Hippocampal formation (tissue), 2 donors: ENCODE measurements at regions not wholly inside any gene's neighbourhood (a gene's known extent, or its start where the extent isn't known, plus 50 kb on each side); places are given as distances from the start of the nearest gene placed in this dataset.
A peak's percentile ranks its signal among the peaks of the same experiment; 100 is the strongest.

ENCODE experiments used
- DNase-seq, 2 donors: peaks; one replicate each; lab custom pipeline; 2025; lab: John Stamatoyannopoulos, UW

DNA sequence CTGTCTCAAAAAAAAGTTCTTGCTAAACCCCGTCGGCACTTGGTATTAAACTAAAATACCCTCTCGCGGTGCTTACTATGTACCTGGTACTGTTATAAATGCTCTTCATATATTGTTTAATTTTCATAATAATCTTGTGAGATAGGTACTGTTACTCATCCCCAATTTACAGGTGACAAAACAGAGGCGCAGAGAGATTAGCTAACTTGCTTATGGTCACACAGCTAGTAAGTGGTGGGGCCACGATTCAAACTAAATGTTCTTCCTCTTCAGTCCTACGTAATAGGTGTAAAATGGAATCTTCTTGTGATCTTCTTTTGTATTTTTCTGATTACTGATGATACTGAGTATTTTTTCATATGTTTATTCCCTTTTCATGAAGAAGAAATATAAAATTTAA, 51.3 kb downstream of the TET3 start:
- no peak for DNase-seq

DNA sequence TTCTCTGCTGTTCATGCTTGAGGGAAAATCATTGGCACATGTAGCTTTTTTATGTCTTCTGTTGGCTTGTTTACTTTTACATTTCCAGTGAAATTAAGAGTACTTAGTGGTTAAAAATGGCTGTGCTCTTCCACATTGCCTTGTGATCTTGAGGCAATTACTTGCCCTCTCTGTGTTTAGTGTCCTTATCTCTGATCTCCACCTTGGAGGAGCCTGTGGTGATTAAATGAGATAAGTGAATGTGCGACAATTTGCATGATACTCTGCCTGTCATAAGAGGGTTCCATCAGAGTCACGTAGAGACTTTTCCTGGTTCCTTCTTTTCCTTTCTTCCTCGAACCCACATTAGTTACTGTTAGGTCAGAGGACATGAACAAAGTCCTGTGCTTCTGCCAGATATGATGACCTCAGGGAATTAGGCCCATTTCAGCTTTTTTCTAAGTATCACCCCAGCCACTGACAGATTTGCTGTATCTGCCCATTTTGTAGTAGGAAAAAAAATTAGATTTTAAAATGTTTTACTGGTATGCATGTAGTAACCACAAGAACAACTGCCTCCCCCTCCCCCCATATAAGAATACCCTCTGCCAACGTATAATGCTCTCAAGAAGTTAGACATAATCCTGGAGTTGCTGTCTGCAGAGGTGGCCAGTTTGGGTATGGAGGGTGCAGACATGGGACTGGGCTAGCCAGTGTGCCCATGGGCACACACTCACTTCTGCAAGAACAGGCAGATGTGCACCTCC, 51.9 kb downstream of the TET3 start:
- no peak for DNase-seq

DNA sequence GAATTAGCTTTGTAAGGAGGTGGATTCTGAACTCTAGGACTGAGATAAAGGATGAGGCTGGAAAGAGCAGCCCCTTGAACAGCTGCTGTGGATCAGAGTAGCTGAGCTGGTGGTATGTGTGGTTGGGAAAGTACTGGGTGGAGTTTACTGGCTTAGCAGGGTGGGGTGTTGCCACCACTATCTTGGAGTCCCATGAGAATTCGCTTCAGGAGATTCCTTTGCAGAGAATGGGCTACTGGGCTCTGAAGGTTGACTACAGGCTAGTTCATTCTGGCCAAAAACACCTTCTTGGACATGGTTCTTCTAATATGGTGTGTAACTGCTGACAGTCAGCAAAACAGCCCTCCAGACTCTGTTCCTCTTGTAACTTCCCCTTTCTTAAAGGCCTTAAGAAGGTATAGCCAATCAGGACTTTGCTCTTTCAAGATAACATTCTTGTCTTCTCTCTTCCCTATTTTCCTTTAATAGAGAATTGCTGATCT, 52.7 kb downstream of the TET3 start:
- peak in 1 of 2 donors; percentile 9 for DNase-seq

DNA sequence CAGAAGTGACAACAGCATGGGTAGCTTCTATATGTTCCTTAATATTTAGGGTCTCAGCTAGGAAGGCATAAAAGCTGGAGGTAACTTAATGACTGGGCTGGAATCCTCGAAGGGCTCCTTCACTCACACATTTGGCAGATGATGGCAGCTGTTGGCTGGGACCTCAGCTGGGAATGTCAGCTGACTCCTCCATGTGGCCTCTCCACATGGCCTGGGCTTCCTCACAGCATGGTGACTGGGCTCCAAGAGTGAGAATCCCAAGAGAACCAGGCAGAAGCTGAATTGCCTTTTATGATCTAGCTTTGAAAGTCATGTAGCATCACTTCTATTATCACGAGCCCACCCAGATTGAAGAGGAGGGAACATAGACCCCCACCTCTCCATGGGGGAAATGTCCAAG, 54.9 kb downstream of the TET3 start:
- DNase-seq = no peak

DNA sequence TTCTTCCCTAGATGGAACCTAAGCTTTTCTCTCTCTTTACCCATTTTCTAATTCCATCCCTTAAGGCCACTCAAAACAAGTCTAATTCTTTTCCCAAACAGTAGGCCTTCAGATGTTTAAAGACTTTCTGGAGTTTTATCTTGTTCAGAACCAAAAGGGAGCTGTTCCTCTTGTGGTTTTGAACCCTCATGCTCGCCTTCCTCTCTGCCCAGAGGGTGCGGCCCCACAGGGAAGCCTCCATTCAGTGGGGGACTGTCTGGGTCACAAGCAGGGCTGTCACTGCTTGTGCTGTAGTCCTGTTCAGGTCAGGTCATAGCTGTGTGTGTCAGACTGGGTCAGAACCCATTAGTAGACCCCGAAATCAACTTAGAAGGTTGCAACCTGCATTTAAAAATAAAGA, 56.5 kb downstream of the TET3 start:
- no peak for DNase-seq

DNA sequence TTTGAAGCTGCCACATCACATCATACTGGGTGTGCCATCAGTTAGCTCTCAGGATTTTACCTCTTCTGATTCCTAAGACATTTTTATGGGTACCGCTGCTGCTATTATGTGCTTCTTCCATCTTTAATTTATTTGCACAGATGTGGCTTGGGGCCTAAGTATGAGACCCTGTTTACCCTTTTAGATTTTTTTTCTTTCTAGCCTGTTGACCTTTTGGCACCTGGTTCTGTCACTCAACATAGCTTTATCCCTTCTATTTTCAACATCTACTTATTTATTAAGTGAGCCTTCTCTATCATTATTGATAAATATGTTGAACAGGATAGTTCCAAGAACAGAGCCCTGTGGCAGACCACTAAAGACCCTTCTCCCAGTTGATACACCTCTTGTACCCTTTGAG, 57.0 kb downstream of the TET3 start:
- DNase-seq = no peak

DNA sequence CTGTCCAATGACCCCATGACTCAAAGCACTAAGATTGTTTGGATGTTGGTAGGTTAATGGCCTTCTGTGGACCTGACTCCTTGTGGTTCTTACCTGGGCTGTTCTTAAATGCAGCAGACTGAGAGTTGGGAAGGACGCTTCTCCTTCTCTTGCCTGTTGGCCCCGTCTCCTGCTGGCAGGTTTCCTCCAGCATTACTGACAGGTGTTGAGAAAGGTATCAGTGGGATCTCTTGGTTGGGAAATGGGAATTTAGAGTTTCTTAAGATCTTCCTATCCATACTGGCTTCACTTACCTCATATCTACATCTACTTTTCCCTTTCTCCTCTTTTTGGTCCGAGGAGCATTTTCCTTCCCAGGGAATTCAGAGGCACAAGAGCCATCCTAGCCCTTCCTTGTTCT, 57.9 kb downstream of the TET3 start:
- no peak for DNase-seq

DNA sequence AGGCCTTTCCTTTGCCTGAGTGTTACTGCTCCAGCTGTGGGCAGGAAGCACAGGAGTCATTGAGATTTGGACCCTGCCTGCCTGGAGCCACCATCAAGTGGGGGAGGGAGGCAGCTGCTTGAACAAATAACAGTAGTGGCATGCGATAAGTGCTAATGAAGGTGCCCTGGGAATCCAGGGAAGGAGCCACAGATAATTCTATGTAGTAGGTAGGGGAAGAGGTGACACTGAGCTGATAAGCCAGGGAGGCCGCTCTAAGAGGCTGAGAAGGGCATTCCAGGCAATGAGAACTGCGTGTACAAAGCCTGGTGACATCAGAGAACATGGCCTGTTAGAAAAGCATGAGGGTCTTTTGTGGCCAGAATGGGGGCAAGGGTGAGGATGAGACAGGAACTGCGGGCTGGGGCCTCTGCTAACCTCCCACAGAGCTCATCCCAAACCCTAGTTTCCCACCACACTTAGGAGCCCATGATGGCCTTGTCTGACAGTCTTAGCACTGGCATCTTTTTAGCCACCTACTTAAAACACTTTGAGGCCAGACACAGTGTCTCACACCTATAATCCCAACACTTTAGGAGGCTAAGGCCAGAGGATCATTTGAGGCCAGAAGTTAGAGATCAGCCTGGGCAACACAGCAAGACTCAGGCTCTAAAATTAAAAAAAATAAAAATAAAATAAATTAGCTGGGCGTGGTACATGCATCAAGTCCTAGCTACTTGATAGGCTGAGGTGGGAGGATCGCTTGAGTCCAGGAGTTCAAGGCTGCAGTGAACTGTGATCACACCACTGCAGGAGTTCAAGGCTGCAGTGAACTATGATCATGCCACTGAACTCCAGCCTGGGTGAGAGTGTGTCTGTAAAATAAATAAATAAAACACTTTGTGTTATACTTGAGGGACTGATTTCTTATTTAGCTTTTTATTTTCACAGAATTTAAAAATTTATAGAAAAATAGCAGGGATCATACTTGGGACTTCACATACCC, 58.9 kb downstream of the TET3 start:
- DNase-seq = no peak

DNA sequence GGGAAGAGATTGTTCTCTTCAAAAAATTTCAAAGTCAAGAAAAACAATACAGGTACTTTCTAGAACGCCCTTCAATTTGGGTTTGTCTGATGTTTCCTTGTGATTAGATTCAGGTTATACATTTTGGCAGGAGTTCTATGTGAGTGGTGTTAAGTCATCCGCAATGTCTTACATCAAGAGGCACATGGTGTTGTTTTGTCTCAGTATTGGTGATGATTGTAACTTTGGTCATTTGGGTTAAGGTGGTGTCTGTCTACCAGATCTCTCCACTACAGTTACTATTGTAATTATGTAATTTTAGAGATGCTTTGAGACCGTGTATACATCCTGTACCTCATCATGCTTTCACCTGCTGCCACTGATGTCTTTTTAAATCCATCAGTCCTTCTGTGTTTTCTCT, 60.3 kb downstream of the TET3 start:
- no peak for DNase-seq

DNA sequence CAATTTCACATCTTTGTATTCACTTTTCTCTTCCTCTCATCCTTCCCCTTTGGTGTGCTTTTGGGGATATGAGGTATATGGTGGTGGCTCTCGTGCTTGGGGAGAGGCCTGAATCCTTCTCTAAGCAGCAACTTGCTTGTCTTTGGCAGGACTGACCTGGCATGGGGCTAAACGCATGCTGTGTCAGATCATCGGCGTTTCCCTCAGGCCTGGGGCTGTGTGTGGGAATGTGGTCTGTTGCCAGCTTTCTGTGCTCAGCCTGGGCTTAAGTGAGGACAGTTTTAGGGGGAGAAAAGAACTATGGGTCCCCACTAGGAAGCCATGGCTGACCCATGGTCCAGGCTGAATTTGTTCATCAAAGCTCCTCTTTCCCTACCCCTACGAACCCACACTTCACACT, 60.7 kb downstream of the TET3 start:
- no peak for DNase-seq

DNA sequence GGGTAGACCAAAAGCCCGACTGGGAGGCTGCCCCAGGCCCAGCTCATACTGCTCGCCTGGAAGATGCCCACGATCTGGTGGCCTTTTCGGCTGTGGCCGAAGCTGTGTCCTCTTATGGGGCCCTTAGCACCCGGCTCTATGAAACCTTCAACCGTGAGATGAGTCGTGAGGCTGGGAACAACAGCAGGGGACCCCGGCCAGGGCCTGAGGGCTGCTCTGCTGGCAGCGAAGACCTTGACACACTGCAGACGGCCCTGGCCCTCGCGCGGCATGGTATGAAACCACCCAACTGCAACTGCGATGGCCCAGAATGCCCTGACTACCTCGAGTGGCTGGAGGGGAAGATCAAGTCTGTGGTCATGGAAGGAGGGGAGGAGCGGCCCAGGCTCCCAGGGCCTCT, 61.7 kb downstream of the TET3 start:
- DNase-seq = no peak

DNA sequence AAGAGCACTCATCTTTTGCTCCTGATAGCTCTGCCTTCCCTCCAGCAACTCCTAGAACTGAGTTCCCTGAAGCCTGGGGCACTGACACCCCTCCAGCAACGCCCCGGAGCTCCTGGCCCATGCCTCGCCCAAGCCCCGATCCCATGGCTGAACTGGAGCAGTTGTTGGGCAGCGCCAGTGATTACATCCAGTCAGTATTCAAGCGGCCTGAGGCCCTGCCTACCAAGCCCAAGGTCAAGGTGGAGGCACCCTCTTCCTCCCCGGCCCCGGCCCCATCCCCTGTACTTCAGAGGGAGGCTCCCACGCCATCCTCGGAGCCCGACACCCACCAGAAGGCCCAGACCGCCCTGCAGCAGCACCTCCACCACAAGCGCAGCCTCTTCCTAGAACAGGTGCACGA, 62.4 kb downstream of the TET3 start:
- no peak for DNase-seq

DNA sequence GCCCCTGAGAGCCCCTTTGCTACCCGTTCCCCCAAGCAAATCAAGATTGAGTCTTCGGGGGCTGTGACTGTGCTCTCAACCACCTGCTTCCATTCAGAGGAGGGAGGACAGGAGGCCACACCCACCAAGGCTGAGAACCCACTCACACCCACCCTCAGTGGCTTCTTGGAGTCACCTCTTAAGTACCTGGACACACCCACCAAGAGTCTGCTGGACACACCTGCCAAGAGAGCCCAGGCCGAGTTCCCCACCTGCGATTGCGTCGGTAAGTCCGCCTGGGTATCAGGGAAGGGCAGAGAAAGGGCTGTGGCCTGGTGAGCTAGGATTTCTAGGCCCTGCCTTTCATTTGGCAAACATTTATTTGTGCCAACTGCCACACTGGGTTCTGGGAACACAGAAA, 63.4 kb downstream of the TET3 start:
- DNase-seq = no peak

DNA sequence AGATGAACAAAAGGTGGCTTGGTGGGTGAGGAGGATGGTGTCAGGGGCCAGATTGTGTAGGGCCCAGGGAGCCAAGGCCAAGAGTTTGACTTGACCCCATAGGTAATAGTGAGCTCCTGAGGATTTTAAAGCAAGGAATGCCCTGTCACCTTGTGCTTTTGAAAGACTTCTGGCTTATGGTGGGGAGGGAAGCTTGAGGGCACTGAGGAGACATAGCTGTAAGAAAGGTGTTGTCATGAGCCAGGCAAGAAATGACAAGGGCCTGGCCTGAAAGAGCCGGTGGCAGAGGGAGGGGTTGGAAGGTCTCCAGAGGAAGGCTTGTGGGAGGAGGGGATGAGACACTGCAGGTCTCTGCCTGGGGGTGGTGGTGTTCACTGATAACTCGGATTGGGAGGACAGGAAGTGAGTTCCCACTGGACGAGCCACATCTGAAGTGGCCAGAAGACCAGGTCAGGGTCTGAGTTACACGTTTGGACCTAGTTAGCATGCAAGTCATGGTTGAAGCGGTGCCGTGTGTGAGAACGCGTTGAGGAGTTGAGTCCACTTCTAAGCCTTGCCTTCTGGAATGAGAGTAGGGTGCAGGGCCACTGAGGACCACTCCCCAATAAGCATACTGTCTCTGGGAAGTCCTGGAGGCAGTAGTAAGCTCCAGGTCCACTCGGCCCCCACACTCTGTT, 64.3 kb downstream of the TET3 start:
- DNase-seq = no peak

DNA sequence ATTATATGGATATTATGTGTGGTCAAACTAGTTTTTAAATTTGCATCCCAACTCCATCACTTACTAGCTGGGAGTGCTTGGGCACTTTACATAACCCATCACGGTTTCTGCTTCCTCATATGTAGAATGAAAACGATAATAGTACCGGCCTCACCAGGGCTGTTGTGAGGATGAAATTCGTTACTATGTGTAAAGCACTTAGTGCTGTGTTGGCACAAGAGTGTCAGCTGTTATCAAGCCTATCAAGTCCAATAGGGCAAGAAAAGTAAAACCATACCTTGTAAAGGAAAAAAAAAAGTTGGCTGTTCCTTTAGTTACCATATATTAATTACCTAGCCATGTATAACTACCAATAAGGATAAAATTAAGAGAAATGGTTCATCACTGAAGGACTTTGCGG, 65.4 kb downstream of the TET3 start:
- DNase-seq = no peak

DNA sequence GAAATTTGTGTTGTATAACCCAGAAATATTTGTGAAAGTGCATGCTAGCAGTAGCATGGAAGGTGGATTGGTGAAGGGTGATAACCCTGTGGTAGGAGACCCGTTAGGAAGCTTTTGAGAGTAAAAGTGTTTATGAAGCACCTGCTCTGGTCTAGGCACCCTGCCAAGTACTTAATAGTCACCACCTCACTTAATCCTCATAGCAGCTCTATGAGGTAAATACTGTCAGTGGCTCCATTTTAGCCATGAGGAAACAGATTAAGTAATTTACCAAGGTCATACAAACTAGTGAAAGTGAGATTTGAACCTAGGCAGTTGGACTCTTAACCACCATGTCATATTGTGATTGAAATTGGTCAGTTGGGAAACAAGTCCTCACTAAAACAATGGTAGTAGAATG, 66.8 kb downstream of the TET3 start:
- DNase-seq = no peak

DNA sequence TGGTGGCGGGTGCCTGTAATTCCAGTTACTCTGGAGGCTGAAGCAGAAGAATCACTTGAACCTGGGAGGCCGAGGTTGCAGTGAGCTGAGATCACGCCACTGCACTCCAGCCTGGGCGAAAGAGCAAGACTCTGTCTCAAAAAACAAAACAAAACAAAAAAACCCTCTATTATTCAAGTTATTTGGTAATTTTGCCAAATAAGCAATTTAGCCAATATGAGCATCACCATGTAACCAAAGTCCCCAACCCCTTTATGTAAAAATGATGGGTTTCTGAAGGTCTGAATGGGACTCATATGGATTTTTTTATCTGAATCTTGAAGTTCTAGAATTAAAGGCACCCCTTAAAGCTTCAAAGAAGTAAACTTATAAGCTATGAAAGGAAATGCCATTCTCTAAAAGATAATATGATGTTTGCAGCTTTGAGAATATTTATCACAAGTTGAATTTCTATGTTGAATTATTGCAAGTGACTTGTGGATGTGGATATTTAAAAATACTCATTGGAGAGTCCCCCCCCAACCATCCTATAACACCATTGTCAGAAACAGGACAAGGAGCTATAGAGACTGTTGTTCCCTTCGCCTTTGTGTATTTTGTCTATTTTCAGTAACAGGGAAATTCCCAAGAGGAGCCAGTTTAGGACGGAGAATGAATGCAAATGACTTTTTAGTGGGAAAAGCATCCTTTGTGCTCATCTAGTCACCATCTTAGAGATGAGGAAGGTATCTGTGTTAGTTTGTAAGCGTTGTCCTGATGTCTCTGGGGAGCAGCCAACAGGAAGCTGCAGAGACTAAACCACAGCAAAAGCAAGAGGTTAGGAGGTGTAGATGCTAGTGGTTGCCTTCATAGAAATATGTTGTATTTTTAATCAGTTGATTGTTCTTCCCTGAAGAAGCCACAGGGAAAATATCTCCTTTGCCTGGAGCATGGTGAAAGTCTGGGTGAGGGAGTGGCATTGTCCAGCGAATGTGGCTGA, 68.3 kb downstream of the TET3 start:
- peak in 1 of 2 donors; percentile 46 for DNase-seq

DNA sequence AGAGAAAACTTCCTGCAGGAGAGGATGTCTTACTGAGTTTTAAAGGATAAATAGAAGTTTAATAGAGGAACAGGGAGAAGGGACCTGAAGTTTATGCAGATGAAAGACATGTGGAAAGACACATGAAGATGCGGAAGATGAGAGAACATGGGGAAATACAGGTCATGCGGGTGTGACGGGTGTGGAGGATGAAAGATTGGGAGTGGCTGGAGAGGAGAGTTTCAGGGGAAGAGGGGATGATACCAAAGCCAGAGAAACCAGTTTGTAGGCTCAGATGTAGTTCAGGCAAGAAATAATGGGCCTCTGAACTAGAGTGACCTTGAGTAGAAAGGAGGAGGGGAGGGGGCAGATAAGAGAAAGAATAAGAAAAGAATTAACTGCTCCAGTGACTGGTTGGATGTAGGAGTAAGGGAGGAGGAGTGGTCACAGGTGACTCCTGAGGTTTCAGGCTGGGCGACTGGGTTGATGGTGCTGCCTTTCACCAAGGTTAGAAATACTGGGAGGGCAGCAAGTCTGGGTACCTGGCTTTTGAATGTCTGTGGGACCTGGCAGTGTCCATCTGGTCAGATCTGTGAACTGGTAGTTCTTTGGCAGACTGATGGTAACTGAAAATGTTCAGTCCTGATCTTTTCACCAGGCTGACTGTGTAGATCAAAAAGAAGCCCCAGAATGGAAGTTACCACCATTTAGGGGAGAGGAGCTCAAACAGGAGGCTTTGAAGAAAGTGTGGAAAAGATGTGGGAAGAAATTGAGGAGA, 69.4 kb downstream of the TET3 start:
- DNase-seq = no peak

DNA sequence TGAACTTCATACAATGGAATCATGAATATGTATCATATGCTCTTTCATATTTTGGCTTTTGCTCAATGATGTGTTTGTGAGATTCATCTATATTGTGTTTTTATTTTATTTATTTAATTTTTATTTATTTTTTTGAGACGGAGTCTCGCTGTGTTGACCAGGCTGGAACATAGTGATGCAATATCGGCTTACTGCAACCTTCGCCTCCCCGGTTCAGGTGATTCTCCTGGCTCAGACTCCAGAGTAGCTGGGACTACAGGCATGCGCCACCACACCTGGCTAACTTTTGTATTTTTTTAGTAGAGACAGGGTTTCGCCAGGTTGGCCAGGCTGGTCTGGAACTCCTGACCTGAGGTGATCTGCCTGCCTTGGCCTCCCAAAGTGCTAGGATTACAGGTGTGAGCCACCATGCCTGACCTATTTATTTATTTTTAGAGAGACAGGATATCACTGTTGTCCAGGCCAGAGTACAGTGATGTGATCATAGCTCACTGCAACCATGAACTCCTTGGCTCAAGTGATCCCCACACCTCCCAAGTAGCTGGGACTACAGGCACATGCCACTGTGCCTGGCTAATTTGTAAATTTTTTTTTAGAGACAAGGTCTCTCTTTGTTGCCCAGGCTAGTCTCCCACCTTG, 74.5 kb downstream of the TET3 start:
- DNase-seq = no peak

DNA sequence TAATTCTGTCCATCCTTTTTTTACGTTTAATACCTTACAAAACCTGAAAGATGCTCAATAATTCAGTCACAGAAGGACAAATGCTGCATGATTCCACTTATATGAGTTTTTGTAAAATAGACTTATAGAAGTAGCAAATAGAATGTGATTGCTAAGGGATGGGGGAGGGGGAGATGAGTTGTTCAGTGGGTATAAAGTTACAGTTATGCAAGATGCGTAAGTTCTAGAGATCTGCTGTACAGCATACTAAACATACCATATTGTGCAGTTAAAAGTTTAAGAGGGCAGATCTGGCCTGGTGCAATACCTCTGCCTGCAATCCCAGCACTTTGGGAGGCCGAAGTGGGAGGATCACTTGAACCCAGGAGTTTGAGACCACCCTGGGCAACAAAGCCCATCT, 78.8 kb downstream of the TET3 start:
- DNase-seq = no peak
